Ishikawa (cell line): ENCODE measurements at regions not wholly inside any gene's neighbourhood (a gene's known extent, or its start where the extent isn't known, plus 50 kb on each side); places are given as distances from the start of the nearest gene placed in this dataset.

Experiments
- CREB1 ChIP-seq: IDR thresholded peaks from 2 replicates; pipeline ENCODE4 v1.6.1; 2012; ENCODE audit warnings: low read depth
- EGR1 ChIP-seq: IDR thresholded peaks from 2 replicates; pipeline ENCODE4 v1.6.1; 2012
- EP300 ChIP-seq: IDR thresholded peaks from 2 replicates; pipeline ENCODE4 v1.6.1; 2012; ENCODE audit warnings: borderline replicate concordance
- MAX ChIP-seq: IDR thresholded peaks from 2 replicates; pipeline ENCODE4 v1.6.1; 2012
- NFIC ChIP-seq: IDR thresholded peaks from 2 replicates; pipeline ENCODE4 v1.6.1; 2012
- RAD21 ChIP-seq: IDR thresholded peaks from 2 replicates; pipeline ENCODE4 v1.6.1; 2012; ENCODE audit warnings: low read depth
- REST ChIP-seq: IDR thresholded peaks from 2 replicates; pipeline ENCODE4 v1.6.1; 2012; ENCODE audit warnings: low read depth, mild to moderate bottlenecking
- TAF1 ChIP-seq: IDR thresholded peaks from 2 replicates; pipeline ENCODE4 v1.6.1; 2012; ENCODE audit warnings: low read depth, mild to moderate bottlenecking
- TCF12 ChIP-seq: IDR thresholded peaks from 2 replicates; pipeline ENCODE4 v1.6.1; 2012; ENCODE audit warnings: low read depth
- ZBTB7A ChIP-seq: IDR thresholded peaks from 2 replicates; pipeline ENCODE4 v1.6.1; 2012; ENCODE audit warnings: low read depth

GRCh38 chr7:26950889-26951288, 86.5 kb upstream of the SKAP2 start:
- no peak for TF ChIP-seq ZBTB7A
- TF ChIP-seq MAX, result no peak
- TF ChIP-seq CREB1, result no peak
- no peak for TF ChIP-seq RAD21
- TF ChIP-seq EGR1, result no peak
- TF ChIP-seq EP300, result no peak
- no peak for TF ChIP-seq REST
- TF ChIP-seq TAF1, result no peak
- TF ChIP-seq TCF12, result no peak
- no peak for TF ChIP-seq NFIC
